HEK293 (cell line): ENCODE measurements at regions not wholly inside any gene's neighbourhood (a gene's known extent, or its start where the extent isn't known, plus 50 kb on each side); places are given as distances from the start of the nearest gene placed in this dataset.

Experiments
- CTCF ChIP-seq: fragments of 450-650 bp; formaldehyde crosslinking; IDR thresholded peaks from 2 replicates; pipeline ENCODE4 v1.5.1; 2016; ENCODE audit warnings: missing biosample characterization, missing genetic modification characterization
- MZF1 ChIP-seq: fragments of 450-650 bp; formaldehyde crosslinking; IDR thresholded peaks from 2 replicates; pipeline ENCODE4 v1.5.1; 2017; ENCODE audit warnings: missing biosample characterization, missing genetic modification characterization, borderline replicate concordance
- SP2 ChIP-seq: fragments of 450-650 bp; formaldehyde crosslinking; IDR thresholded peaks from 2 replicates; pipeline ENCODE4 v1.5.1; 2016; ENCODE audit warnings: missing biosample characterization, missing genetic modification characterization
- ZNF488 ChIP-seq: fragments of 450-650 bp; formaldehyde crosslinking; IDR thresholded peaks from 2 replicates; pipeline ENCODE4 v1.5.1; 2016; ENCODE audit warnings: missing biosample characterization, missing genetic modification characterization
- ZNF677 ChIP-seq: fragments of 450-650 bp; IDR thresholded peaks from 2 replicates; pipeline ENCODE4 v1.5.0; 2018; ENCODE audit warnings: missing biosample characterization, mild to moderate bottlenecking, missing genetic modification characterization, moderate library complexity
- ZSCAN18 ChIP-seq: fragments of 450-650 bp; formaldehyde crosslinking; IDR thresholded peaks from 2 replicates; pipeline ENCODE4 v1.5.1; 2016; ENCODE audit warnings: missing biosample characterization, missing genetic modification characterization

GRCh38 chr10:80759693-80760092 is 222.0 kb downstream of the SH2D4B start:
- no peak for TF ChIP-seq CTCF (tag by site-specific recombination)
- no peak for TF ChIP-seq SP2 (tag by site-specific recombination)
- TF ChIP-seq ZSCAN18 (tag by site-specific recombination) = no peak
- no peak for TF ChIP-seq ZNF488
- TF ChIP-seq ZNF677 = no peak
- TF ChIP-seq MZF1 (tag by site-specific recombination) = no peak
